Effector CD8-positive, alpha-beta T cell (primary cell): ENCODE measurements at regions not wholly inside any gene's neighbourhood (a gene's known extent, or its start where the extent isn't known, plus 50 kb on each side); places are given as distances from the start of the nearest gene placed in this dataset.

Experiments used
- DNase-seq: peaks from one replicate; lab custom pipeline; 2025; lab: John Stamatoyannopoulos, UW

DNA sequence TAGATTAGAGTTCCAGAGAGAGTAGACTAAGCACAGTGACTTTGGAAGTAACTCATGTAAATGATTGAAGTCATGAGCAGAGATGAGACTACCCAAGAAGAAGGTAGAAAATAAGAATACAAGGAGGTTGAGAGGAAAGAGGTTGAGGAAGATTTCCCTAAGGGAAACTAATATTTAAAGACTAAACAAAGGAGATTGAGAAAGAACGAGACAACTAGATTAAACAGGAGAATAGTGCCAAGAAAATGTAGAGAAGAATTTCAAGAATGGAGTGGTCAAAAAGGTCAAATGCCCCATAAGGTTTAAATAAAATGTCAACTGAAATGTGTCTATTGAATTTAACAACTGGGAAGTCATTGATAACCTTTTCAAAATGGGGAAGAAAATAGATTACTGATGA lies 59.0 kb downstream of the RPS29 start:
- DNase-seq: no peak

DNA sequence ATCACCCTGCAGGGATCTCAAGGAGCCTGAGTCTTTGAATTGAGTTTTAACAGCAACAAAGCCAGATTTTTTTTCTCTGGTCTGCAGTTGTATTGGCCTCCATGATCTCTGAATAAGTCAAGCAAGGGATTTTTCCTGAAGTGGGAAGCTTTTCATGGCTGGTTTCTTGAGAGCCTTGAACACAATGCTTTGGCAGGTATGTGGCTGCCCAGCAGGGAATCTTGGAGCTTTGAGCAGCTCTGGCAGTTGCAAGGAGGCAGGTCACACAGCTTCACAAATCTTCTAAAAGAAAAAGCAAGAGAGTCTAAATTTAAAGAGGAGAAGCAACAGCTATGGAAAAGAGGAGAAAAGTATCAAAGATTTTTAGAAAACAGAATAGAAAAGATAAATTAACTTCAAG lies 60.1 kb downstream of the RPS29 start:
- no peak for DNase-seq

DNA sequence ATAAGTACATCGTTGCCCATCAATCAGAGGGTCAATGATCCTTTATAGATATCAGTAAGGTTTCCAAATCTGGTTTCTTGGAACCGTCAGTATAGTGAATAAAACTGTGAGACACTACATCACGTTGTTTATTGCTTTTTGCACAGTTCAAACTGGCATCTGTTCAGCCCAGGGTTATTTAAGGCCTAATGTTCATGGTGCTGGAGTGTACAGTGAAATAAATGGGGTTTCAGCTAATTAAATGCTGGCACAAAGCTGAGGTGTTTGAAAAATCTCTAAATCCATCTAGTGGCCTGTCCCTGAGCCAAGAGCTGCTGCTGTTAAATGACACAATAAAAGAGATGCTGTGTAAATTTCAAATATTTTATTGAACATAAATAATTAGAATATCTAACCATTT lies 69.9 kb downstream of the RPS29 start:
- no peak for DNase-seq

DNA sequence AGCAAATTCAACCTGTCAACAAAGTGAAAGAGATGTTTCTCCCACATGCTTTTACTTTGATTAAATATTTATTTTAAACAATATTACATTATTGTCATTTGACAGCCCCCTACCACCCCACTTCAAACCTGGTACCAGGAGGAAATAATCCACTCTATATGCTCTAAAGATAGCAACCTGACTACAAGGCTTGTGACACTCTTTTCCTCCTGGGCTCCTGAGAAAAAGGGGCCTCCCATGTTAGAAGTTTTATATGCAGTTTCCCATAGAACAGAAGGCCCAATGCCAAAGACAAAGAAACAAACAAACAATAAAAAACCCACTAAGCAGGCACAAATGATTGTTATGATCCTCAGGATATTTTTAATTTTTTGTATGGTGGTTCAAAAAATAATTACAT lies 73.6 kb downstream of the RPS29 start:
- DNase-seq: no peak

DNA sequence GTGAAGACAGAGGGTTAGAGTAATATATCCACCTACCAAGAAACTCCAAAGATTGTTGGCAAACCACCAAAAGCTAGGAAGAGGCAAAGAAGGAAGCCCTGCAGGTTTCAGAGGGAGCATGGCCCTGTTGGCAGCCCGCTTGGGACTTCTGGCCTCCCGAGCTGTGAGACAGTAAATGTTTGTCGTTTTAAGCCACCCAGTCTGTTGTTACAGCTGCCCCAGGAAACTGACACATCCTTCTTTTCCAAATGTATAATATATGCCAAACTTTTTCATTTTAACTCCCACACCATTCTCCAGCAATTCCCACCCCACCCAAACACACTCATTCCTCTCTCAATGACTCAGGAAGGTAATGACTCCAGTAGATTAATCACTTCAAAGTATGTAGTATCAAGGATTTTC lies 74.0 kb downstream of the RPS29 start:
- no peak for DNase-seq

DNA sequence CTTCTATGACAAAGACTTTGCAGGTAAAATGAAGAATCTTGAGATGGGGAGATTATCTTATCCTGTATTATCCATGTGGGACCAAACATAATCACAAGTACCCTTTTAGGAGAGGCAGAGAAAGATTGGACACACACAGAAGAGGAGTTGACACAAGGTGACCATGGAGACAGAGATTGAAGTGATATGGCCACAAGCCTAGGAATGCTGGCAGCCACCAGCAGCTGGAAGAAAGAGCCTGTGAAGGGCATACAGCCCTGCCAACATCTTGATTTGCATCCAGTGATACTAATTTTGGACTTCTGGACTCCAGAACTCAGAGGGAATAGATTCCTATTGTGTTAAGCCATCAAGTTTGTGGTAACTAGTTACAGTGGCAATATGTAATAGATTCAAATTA lies 78.1 kb downstream of the RPS29 start:
- DNase-seq: no peak

DNA sequence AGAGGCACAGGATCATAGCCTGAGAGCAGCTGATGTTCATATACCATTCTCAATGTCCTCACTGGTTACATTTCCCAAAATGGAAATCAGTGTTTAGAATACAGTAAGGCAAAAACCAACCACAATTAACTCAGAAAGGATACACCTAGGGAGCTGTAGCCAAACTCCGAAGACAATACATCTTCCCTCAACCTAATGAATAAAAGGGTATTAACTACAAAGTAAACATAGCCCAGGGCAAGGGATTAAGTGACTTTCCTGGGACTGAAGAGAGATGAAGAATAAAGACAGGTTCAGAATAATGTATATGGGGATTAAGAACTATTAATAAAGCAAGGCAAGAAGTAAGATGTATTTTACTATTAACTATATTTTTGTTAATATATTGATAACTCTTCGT lies 79.5 kb downstream of the RPS29 start:
- DNase-seq: no peak

DNA sequence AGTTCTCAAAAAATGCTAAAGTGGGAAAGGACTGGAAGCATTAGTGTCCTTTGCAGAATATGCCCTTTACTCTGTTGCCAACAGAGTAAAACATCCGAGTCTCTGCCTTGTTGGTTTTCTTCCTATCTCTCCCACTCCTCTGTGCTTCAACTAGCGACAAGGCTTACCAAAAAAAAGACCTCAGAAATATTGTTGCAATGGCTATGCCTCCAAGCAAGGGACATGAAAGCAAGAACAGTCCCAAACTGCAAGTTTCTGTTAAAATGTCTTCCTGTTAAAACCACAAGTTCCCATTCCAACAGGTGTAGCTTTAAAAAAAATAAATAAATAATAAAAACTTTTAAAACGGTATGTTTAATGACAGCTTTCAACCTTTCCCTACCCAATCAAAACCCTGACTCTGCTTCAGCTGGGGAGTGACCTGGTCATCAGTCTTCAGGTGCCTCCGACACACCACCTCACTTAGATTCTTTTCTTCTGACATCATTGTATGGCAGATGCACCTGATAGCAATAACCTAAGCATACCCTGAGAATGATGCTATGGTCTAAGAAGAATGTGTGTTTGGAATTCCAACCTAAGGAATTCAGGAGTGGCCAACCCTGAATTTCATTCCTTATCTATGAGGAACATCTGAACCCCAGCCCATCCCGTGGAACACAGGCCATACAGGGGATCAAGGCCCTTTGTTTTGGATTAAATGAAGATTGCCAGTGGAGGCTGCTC lies 81.0 kb downstream of the RPS29 start:
- no peak for DNase-seq

DNA sequence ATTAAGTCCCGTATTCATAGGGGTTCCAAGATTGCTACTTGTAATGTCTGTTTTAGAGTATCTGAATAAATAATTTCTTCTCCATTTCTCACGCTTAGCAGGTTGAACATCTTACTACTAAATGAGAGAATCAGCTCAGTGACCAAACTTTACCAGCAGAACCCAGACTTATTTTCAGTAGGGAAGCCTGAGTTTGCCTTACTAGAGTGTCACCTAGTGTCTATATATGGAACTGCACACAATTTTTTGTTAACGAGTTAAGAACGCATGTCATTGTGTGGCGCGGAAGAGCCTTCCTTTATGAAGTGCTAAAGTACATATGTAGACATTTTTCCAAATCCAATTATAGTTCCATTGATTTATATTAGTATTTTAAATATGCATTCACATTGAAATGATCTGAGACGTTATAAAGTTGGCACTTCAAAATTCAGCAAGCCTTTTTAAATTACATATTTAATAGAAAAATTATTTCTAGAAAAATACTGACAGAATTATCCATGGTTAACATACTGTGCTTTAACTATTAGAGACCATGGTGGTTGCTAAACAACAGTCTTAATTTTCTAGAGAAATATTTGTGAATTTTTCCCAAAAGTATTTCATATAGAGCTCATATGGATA lies 88.3 kb downstream of the RPS29 start:
- no peak for DNase-seq

DNA sequence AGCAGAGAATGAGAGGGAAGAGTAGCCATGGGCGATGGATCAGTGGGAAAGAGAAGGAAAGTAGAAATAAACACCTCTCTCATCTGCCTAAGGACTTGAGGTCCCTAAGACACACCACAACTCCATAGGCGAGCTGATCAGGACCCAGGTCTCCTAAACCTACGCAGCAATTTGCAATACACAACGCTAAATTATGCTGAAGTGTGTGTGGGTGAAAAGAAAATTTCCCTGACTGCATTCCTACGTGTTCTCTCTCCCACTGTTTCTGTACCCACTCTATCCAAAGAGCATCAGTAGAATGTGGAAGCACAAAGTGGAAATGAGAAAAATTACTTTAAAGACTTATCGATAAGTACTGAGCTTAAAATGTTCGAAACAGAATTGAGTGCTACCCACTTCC lies 88.9 kb downstream of the RPS29 start:
- no peak for DNase-seq

DNA sequence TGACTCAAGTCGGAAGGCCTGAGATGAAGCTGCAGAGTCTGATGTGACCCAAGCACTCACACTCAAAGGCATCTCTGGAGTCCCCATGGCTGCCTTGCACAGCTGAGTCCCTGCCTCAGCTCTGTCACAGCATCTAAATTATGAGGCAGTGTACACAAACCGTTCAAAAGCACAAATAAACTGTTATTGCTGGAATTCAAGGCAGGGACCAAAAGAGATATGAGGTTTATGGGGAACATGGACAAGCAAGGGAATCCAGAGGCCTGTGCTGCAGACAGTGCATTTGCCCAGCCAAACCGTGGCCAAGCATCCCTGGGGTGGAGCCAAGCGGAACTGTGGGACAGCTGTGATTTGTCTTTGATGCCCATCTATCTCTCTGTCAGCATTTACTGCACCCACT lies 91.3 kb downstream of the RPS29 start:
- no peak for DNase-seq

DNA sequence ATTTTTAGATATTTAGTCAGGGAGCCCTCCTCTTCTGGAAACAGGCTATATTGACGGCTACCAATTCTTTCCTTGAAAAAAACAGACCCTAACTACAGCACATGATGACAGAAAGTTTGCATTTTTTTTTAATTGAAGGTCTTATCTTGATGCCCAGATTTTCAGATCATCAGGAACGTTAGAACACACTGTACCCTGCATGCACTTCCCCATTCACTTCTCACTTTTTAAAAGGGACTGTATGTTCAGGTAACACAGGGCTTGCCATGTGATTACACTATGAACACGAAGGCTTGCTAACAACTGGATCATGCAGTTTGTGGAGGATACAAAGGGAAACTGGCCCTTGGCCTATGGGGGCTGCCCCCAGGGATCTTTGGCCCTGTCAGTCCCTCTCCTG lies 92.6 kb downstream of the RPS29 start:
- DNase-seq: no peak

DNA sequence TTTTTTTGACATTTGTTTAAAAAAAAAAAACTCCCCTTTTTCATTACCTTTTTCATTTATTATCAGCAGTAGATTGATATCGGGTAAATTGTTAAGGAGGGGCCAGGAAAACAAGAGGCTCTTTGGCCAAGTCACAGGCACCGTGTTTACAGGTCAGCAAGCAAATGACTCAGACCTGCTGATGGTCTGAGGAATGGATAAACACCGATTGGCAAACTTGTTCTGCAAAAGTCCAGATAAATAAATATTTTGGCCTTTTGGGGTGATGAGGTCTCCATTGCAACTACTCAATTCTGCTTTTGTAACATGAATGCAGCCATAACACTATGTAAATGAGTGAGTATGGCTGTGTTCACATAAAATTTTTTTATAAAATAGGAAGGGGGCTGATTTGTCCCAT lies 94.0 kb downstream of the RPS29 start:
- DNase-seq: no peak

DNA sequence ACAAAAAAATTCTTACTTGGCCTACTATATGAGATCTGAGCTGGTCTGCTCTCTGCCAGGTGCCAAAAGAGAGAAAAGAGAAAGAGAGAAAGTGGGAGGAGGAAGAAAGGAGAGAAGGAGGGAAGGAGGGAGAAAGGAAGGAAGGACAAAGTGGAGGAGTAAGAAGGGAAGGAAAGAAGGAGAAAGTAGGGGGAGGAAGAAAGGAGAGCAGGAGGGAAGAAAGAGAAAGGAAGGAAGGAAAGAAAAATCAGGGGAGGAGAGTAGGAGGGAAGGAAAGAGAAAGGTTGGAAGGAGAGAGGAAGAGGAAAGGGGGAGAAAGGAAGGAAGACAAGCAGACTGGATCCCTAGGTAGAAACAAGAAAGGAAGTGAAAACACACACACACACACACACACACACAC lies 96.8 kb downstream of the RPS29 start:
- DNase-seq: no peak

DNA sequence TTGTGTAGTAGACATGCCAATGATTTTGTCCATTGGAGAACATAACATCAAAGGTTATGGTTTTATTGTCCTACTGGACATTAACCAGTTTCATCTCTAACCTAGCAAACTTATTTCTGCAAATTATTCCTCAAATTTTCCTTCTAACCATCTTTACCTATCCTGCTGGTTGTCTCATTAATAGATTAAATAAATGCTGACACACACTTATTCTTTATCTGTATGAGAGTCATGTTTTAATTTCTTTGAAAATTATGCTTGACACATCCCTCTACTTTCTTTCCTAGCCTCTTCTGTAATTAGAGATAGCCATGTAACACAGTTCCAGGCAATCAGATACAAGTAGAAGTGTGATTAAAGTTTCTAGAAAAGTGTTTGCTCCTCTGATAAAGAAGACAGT lies 98.9 kb downstream of the RPS29 start:
- no peak for DNase-seq

DNA sequence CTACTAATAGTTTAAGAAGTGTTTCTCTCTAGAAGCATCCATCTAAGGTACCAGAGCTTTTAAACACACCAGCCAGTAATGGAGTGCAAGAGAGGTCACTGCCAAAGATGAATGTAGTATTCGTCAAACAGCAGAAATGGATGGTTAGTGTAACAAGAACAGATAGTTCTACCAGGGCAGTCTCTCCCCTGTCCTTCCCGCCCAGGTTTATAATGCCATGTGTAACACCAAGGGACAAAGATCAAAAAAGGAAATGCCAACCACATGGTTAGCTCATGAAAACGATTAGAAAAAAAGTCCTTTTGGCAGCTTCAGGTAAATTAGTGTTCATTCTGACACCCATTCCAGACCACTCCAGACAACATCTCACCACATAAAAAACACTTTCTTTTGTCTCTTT lies 100.9 kb downstream of the RPS29 start:
- no peak for DNase-seq

DNA sequence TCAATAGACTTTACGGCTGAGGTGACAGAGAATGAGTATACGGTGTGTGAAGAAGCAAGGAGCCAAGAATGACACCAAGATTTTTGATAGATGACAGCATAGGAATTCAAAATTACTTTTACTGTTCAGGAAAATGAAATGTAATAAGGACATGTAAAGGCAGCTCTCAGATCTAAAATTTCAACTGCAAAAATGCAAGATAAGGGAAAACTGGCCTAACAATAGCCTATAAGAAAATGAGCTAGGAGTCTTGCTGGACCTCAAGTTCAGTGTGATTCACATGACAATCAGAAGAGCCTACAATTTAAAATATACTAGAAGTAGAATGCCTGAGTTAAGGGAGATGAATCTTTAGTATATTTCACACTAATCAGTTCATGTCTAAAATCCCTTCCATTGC lies 102.0 kb downstream of the RPS29 start:
- no peak for DNase-seq

DNA sequence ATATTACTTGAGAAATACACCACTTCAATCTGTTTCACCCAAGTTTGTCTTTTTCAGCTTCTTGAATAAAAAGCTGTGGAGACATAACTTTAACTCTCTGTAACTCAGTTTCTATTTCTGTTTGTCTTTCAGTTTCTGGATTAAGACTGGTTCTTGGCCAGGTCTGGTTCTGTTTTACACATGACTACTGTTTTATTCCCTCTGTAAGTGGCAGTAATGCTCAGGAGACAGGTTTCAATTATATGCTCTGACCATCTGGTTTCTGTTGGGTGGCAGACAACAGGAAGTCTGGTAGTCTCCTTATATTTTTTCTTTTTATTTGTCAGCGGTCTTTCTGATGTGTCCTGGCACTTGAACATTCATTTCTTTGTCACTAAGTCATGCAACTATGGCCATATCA lies 102.9 kb downstream of the RPS29 start:
- no peak for DNase-seq

DNA sequence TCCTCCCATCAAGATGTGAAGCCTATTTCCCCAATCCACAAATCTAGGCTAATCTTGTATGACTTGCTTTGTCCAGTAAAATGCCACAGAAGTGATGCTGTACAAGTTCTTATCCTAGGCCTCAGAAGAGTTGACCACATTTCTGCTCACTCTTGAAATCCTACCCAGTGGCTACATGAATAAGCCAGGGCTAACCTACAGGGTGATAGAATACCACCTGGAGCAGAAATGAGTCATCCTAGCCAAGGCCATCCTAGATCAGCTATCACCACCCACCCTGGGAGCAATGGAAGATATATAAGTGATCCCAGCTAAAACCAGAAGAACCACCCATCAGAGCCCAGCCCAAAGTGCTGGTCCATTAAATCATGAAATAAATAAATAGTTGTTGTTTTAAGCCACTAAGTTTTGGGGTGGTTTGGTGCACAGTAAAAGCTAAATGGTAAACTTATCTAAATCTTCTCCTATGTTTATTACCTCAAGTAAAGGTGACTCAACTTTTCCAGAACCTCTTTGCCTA lies 105.1 kb downstream of the RPS29 start:
- DNase-seq: no peak

DNA sequence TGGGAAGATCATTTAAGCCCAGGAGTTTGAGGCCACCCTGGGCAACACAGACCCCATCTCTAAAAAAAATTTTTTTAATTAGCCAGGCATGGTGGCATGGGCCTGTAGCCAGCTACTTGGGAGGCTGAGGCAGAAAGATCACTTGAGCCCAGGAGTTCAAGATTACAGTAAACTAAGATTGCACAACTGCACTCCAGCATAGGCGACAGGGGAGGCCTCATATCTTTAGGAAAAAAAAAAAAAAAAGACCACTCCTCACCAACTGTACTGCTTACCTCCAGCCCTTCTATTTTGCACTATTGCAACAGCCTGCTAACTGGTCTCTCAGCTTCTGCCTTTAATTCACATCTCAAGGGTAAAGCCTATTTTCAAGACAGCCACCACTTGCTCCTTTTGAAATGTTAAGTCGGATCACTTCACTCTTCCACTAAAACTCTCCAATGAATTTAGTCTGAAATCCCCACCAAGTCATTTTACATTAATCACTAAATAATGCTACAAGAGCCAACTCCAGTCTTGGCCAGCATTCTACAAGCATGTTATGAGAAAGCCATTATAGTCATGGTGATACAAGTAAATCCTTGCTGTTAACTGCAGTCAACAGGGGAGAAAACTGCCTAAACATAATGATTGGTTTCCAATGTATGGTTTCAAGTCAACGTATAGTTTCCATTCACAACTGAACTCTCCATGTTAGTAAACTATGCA lies 106.0 kb downstream of the RPS29 start:
- DNase-seq: no peak

DNA sequence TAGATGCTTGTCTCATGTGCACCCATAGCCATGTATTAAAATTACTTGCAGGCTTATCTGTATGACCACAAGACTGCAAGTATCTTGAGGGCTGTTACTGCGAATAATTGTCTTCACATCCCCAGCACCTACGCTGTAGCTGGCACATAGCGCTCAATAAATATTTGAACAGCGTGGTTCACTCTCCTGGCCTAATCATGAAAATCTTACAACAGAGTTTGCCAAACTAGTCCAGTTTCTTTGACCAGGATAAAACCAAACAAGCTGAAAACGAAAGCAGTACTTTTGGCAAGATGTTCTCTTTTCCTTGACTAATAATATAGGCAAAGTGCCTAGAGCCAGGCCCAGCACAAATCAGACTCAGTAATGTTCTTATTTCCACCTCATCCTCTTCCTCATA lies 106.7 kb downstream of the RPS29 start:
- DNase-seq: no peak

DNA sequence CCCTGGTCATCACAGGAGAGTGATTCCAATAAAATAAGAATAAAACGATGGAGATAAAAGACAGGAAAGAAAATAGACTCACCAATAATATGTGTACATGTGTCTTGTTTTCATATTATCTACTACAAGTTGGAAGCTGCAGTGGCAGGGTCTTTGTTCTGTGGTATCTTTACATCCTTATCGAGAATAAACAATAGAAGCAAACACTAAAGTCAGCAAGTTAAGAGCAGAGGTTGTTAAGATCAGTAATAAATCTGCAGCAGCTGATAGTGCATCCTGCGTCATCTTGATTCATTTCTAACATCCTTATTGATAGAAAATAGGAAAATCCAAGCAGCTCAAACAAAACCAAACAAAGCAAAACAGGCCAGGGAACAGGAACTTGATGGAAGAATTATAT lies 107.4 kb downstream of the RPS29 start:
- DNase-seq: no peak

DNA sequence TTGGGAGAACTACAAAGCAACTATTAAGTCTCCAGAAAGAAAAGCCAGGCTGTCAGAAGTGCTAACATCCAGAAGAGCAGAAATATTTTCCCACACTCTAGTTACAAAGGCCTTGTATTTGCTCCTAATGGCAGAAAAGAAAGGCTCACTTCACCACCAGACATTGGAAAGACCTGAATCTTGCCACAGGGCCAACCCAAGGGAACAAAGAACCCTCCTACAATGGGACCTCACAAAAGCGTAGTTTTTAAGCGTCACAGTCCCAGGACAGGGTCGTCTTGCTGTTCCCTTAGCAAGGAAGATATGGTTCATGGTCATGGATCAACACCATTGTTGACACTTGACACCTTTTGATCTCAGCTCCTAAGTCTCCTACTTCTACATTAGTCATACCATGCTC lies 119.1 kb downstream of the RPS29 start:
- no peak for DNase-seq
